ENCODE measurements at regions not wholly inside any gene's neighbourhood (a gene's known extent, or its start where the extent isn't known, plus 50 kb on each side); places are given as distances from the start of the nearest gene placed in this dataset.

GRCh38 chr2:51256736-51257135 lies 224.8 kb upstream of the NRXN1 start:
- DNase-seq = no peak

GRCh38 chr2:51251356-51251755 lies 219.4 kb upstream of the NRXN1 start:
- no peak for DNase-seq

- DNase-seq = no peak
These were observed 215.4 kb upstream of the NRXN1 start for GRCh38 chr2:51247252-51247805.

GRCh38 chr2:51243892-51244535 lies 212.1 kb upstream of the NRXN1 start:
- DNase-seq = no peak

- DNase-seq = no peak
These were observed 205.8 kb upstream of the NRXN1 start for GRCh38 chr2:51237626-51238271.

- no peak for DNase-seq
These were observed 200.1 kb upstream of the NRXN1 start for GRCh38 chr2:51232027-51232426.

- DNase-seq = no peak
These were observed 199.1 kb upstream of the NRXN1 start for GRCh38 chr2:51231071-51231470.

GRCh38 chr2:51225377-51225776 lies 193.4 kb upstream of the NRXN1 start:
- no peak for DNase-seq

GRCh38 chr2:51224790-51225189 lies 192.9 kb upstream of the NRXN1 start:
- no peak for DNase-seq

GRCh38 chr2:51222106-51222505 lies 190.2 kb upstream of the NRXN1 start:
- DNase-seq = no peak

GRCh38 chr2:51220606-51221005 lies 188.7 kb upstream of the NRXN1 start:
- DNase-seq = no peak

- no peak for DNase-seq
These were observed 188.1 kb upstream of the NRXN1 start for GRCh38 chr2:51220080-51220479.

- no peak for DNase-seq
These were observed 187.5 kb upstream of the NRXN1 start for GRCh38 chr2:51219468-51219867.

GRCh38 chr2:51218047-51218446 lies 186.1 kb upstream of the NRXN1 start:
- no peak for DNase-seq

- DNase-seq = no peak
These were observed 181.9 kb upstream of the NRXN1 start for GRCh38 chr2:51213826-51214225.

GRCh38 chr2:51212374-51212773 lies 180.4 kb upstream of the NRXN1 start:
- DNase-seq = no peak

- no peak for DNase-seq
These were observed 176.6 kb upstream of the NRXN1 start for GRCh38 chr2:51208521-51208920.

- DNase-seq = no peak
These were observed 169.4 kb upstream of the NRXN1 start for GRCh38 chr2:51201295-51201694.

- no peak for DNase-seq
These were observed 162.7 kb upstream of the NRXN1 start for GRCh38 chr2:51194656-51195055.

- DNase-seq = no peak
These were observed 138.3 kb upstream of the NRXN1 start for GRCh38 chr2:51170273-51170672.

GRCh38 chr2:51165534-51166260 lies 133.8 kb upstream of the NRXN1 start:
- no peak for DNase-seq

- no peak for DNase-seq
These were observed 126.3 kb upstream of the NRXN1 start for GRCh38 chr2:51158251-51158650.

GRCh38 chr2:51153236-51153635 lies 121.3 kb upstream of the NRXN1 start:
- no peak for DNase-seq

All from GDM1 (cell line).